Iris pigment epithelial cell (primary cell): ENCODE measurements at regions not wholly inside any gene's neighbourhood (a gene's known extent, or its start where the extent isn't known, plus 50 kb on each side); places are given as distances from the start of the nearest gene placed in this dataset.
A peak's percentile ranks its signal among the peaks of the same experiment; 100 is the strongest.

ENCODE experiments used
- DNase-seq: peaks from one replicate; pipeline ENCODE4 v3.0.0-alpha.2; 2011; ENCODE audit warnings: low read depth

DNA sequence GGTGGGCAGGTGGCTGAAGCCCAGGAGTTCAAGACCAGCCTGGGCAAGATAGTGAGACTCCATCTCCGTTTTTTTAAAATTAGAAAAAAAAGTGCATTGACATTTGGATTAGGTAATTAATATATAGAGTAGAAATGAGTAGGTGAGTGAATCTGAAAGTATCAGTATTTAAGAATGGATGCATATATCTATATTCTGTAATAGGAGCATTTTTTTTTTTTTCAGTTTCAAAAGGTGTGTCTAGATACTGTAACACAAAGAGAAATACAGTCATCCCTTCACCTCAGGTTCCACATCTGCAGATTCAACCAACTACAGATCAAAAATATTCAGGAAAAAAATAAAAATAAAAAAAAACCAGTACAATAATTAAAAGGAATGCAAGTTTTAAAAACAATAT, 50.8 kb downstream of the RBM27 start:
- no peak for DNase-seq

DNA sequence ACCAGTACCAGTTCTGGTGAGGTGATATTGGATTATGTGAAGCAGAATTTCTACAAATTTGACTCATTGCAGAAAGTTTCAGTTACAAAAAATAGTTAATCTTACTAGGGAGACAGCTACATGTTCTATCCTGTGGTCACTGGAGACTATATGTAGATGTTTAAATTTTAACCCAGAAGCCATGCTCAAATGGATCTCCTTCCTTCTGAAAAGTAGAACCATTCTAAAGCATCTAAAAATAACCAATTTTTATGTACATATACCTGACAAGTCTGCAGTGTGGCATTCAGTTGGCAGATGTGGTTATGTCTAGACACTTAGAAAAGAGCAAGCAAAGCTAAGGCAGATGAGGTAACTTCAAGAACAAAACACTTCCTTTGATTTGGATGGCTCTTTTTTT, 65.5 kb upstream of the POU4F3 start:
- no peak for DNase-seq

DNA sequence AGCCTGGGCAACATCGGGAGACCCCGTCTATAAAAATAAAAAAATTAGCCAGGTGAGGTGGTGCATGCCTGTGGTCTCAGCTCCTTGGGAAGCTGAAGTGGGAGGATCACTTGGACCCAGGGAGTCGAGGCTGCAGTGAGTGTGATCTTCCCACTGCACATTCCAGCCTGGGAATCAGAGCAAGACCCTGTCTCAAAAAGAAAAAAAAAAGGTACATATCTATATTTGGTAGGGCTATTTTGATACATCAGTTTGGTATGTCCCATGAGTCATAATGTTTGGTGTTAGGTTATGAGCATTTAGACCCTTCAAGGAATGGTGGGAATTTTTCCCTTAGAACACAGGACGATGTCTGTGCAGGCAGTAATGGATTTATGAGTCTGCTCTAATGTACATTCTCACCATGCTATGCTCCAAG, 55.3 kb upstream of the POU4F3 start:
- peak; percentile 93 for DNase-seq

DNA sequence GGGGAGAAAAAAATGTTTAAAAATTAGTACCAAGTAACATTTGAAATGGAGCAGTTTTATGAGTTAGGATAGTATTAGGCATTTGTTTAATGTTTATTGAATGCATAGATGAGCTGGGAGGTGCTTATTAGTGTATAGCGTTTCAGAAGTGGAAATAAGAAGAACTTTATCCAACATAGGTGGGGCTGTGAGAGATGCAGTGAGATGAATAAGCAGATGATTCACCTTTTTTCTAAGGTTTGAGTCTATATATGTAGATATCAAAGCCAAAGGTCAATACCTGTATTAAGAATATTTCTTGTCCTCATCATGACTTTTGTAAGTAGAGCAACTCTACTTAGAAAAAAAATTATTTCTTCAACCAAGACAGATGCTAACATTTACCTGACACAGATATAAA, 54.6 kb upstream of the POU4F3 start:
- DNase-seq: peak; percentile 14
